ENCODE measurements at regions not wholly inside any gene's neighbourhood (a gene's known extent, or its start where the extent isn't known, plus 50 kb on each side); places are given as distances from the start of the nearest gene placed in this dataset.

DNA sequence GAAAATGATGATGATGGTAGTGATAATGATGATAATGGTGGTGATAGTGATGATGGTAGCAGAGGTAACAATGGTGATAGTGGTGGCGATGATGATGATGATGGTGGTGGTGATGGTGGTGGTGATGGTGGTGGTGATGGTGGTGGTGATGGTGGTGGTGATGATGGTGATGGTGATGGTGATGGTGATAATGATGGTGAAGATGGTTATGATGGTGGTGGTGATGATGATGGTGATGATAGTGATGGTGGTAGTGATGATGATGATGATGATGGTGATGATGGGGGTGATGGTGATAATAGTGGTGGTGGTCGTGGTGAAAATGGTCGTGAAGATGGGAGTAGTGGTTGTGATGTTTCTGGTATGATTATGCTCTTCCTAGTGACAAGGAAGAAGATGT is 581.8 kb downstream of the HS3ST4 start:
- TF ChIP-seq CTCF (IDR thresholded peaks at IDR 0.05) (no peak), POLR2A (IDR thresholded peaks at IDR 0.05) (no peak)
